ENCODE measurements at regions not wholly inside any gene's neighbourhood (a gene's known extent, or its start where the extent isn't known, plus 50 kb on each side); places are given as distances from the start of the nearest gene placed in this dataset.

DNA sequence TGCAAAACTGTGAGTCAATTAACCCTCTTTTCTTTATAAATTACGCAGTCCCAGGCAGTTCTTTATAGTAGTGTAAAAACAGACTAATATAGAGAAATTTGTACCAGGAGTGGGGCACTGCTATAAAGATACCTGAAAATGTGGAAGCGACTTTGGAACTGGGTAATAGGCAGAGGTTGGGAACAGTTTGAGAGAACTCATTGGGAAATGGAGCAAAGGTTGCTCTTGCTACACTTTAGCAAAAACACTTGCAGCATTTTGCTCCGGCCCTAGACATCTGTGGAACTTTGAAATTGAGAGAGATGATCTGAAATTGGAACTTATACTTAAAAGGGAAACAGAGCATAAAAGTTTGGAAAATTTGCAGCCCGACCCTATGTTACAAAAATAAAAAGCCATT, 810.9 kb downstream of the LTN1 start:
- no peak for DNase-seq (ENCODE audit: low read depth)

DNA sequence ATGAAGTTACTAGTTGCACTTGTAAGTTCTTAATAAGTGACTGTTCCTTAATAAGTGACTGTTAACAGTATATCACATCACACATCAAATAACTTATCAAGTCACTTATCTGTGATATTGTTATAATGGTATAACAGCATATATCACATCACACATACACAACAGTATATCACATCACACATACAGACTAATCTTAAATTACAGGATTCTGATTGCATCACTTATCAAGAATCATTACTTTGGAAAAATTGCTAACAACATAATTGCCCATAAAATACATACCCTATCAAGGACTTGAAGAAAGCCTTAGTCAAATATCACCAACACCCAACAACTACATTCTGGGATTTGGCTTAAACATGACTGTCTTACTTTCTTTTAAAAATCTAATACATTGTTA, 813.5 kb downstream of the LTN1 start:
- no peak for DNase-seq (ENCODE audit: low read depth)

DNA sequence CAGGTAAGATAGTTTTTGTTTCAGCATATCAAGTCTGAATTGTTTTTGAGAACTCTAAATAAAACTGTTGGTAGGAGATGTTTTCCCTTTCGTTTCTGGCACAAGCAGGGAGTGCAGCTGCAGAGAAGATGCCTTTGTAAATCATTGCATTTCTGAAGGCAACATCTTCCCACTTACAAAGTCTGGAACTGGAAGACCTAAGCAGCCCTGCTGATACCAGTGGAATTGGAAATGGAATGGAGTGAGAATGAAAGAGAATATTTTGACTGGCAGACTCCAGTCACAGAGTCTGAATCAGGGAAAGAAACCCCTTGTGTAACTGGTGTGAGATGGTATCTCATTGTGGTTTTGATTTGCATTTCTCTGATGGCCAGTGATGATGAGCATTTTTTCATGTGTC, 815.6 kb downstream of the LTN1 start:
- peak; percentile 42 for DNase-seq (ENCODE audit: low read depth)

DNA sequence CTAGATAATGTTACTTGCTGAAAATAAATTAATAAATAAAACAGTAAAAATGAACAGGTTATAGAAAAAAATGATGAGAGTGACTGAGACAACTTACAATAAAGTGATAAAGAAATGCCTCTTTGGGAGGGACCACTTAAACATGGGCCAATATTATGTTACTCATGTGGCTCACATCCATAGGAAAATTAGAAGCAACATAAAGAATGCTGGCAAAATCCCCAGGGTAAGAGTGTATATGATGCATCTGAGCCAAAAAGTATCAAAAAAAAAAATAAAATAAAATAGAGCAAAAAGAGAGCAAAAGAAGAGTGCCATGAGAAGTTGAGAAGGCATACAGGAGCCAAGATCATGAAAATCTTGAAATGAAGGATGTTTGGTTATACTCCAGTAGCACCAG, 818.0 kb downstream of the LTN1 start:
- no peak for DNase-seq (ENCODE audit: low read depth)

DNA sequence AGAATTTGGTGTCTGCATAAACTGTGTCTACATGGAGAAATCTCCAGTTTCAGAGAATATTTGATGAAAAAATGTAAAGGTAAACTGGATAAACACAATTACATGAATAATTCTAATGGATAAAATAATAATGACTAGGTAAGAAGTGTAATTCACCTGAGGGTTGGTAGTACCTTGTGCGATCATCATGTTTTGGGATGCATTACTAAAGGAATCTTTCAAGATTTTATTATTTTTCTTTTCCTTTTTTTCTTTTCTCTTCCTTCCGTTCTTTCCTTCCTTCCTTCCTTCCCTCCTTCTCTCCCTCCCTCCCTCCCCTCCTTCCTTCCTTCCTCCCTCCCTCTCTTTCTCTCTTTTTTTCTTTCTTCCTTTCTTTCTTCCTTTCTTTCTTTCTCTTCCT, 818.7 kb downstream of the LTN1 start:
- DNase-seq (ENCODE audit: low read depth), result no peak

DNA sequence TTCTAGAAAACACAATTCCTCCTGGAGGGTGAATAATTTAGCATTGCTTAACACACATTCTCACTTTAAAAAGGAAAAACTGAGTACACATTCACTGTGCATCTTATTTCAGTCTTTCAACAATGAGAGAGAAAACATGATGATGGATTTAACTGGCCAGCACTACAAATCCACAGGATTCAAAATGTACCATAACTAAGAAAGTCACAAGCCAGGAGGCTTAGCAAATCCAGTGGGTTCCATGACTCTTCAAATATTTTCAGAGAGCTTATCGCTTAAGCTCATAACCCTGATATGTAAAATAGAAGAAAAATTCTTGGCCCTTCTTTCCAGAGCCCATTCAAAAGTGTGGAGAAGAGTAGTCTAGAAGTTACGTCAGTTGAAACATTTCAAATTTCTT, 820.3 kb downstream of the LTN1 start:
- DNase-seq (ENCODE audit: low read depth), result no peak

DNA sequence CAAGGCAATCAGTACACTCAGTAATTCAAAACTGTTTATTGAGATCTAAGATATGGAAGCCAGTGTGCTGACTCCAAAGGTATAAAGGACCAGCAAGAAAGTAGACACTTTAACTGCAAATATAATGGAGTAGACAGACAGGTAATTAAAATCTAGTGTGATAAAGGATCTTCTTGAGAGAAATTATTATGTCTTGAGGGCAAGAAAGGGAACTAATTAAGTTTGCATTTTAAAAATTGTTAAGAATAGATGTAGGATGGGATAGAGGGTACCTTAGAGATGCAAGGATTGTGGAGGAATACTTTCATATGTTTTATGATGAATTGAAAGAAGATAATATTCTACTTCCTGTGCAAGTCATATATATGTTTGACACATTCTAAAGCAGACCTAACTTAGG, 825.3 kb downstream of the LTN1 start:
- DNase-seq (ENCODE audit: low read depth), result no peak

DNA sequence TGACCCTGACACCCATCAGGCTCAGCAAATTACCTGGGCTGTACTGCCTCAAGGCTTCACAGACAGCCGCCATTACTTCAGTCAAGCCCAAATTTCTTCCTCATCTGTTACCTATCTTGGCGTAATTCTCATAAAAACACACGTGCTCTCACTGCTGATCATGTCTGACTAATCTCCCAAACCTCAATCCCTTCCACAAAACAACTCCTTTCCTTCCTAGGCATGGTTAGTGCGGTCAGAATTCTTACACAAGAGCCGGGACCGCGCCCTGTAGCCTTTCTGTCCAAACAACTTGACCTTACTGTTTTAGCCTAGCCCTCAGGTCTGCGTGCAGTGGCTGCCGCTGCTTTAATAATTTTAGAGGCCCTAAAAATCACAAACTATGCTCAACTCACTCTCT, 828.2 kb downstream of the LTN1 start:
- DNase-seq (ENCODE audit: low read depth), result peak; percentile 45

DNA sequence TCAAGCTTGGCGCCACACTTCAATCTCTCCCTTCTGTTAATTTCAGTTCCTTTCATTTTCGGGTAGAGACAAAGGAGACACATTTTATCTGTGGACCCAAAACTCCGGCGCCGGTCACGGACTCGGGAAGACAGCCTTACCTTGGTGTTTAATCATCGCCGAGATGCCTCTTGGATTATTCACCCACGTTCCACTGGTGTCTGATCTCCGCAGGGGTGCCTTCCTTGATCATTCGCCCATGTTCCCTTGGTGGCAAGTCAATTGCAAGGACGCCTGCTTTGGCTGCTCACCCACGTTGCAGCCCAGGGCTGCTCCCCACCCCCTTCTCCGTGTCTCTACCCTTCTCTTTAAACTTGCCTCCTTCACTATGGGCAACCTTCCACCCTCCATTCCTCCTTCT, 830.6 kb downstream of the LTN1 start:
- peak; percentile 35 for DNase-seq (ENCODE audit: low read depth)

DNA sequence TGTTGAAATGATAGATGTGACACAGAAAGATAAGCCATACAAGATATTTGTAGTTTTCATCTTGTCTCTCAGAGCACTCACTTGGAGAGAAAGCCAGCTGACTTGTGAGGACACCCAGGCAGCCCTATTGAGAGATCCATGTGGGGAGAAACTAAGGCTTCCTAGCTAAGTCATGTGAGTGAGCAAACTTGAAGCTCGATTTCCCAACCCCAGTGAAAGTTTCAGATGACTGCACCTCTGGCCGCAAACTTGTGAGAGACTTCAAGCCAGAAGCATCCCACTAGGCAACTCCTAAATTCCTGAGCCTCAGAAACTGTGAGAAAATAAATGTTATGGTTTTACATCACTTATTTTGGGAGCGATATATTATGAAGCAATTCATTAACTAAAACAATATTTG, 832.3 kb downstream of the LTN1 start:
- DNase-seq (ENCODE audit: low read depth), result no peak

DNA sequence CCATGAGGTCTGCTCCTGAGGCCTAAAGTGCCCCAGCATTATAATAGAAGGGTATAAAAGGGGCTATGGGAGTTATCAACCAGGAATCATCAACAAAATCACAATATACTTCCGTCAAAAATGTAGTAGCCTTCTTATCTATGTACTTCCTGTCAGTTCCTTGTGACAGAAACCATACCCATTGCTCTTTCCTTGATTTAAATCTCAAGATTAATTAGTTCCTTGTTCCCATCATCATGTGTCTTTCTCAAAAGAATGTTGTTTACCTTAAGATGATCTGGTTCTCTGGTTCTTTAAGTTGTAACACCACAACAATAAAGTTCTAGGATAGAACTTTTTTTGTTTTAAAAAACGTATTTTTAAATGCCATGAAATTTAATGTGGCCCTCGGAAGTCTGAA, 833.3 kb downstream of the LTN1 start:
- DNase-seq (ENCODE audit: low read depth), result no peak

DNA sequence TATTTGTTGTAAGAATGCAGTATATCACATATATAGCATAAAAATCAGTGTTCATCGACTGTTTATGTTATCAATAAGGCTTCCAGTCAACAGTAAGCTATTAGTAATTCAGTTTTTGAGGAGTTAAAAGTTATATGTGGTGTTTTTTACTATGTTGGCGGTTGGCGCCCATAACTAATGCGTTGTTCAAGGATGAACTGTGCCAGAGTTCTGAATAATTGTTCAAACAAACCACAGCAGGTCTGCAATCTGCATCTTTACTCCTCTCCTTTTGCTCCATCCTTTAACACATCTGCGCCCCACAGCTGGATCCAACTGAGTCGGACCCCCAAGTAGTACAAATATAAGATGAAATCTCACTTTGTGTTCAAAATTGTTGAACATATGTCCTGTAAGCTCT, 836.1 kb downstream of the LTN1 start:
- DNase-seq (ENCODE audit: low read depth), result no peak

DNA sequence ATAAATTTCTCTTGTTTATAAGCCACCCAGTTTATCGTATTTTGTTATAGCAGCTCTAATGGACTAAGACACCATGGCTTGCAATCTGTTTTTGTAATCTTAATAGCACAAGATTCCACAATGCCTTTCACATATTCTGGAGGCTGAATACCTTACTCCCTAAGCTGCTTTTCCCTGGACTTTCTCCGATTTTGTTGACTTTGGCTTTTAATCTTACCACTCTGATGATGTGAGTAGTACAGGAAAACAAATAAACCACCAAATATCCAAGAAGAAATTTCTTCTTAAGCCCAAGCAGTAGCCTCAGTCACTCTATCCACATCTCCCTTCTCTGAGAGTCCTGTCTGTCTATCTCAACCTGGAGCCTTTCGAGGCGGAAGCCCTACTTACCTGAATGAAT, 838.6 kb downstream of the LTN1 start:
- no peak for DNase-seq (ENCODE audit: low read depth)

DNA sequence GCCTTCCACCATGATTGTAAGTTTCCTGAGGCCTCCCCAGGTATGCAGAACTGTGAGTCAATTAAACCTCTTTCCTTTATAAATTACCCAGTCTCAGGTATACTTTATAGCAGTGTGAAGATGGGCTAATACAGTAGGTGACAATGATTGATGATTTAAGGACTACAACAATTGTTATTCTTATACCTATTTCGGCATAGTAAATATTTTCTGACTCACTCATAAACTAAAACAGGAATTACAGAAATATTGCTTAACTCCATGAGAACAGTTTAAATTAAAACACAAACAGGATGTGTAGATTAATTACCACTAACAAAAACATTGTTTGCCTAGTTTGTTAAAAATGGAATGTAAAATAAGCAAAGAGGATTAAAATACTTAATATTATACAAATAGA, 839.9 kb downstream of the LTN1 start:
- no peak for DNase-seq (ENCODE audit: low read depth)

DNA sequence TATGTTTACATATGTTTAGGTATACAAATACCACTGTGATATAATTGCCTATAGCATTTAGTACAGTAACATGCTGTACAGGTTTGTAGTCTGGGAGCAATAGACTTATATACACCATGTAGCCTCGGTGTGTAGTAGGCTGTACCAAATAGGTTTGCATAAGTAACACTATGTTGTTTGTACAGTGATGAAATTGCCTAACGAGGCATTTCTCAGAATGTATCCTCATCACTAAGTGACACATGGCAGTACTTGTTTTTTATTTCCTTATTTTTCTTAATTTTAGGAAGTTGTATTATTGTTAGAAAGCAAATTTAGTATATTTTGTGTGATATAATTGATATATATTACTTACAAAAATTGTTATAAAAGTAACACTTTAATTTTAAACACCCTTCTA, 840.9 kb downstream of the LTN1 start:
- no peak for DNase-seq (ENCODE audit: low read depth)

DNA sequence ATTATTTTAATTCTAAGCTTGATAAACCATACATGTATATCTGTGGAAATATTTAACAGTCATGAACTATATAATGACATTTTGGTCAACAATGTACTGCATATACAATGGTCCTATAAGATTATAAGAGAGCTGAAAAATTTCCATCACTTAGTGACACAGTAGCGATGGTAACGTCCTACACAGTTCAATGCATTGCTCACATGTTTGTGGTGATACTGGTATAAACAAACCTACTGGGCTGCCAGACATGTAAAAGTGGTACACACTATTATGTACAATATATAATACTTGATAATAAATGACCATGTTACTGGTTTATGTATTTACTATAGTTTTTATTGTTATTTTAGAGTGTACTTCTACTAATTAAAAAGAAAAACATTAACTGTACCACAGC, 841.9 kb downstream of the LTN1 start:
- peak; percentile 45 for DNase-seq (ENCODE audit: low read depth)

DNA sequence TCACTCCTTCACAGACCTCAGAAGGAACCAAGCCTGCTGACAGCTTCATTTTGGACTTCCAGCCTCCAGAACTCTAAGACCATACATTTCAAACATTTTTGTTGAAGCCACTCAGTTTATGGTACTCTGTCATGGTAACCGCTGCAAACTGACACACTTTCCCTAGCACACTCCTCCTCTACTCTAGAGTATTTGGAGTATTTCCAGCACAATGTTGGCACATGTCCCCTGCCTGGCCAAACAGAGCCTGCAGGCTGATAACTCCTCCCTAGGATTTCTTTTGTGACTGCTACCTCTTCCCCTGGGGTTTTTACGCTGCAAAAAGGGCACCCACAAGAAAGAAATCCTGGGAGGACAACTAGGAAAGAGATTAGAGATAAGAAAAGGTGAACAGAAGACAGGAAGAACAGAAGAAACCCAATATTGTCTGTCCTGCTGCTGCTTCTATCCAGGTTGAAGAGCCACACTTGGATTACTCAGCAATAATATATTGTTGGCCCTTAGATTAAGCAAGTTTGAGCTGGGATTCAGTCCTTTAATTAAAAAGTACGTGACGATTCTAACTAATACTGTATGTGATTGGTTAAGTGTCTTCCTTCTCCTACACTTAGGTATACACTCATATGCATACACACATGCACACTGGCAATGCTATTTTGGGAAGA, 844.1 kb downstream of the LTN1 start:
- DNase-seq (ENCODE audit: low read depth), result peak; percentile 78

DNA sequence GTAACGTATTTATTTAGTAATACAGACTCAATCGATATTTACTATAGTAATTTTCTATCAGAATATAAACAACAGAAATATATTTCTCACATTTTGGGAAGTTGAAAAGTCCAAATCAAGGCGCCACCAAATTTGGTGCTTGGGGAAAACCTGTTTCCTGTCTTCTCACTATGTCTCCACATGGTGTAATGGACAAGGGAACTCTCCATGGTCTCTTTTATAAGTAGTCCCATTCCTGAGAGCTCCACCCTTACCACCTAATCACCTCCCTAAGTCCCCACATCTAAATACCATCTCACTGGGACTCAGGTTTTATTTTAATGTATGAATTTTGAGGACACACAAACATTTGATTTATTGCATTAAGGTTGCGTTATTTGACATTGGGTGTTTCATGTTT, 848.0 kb downstream of the LTN1 start:
- no peak for DNase-seq (ENCODE audit: low read depth)

DNA sequence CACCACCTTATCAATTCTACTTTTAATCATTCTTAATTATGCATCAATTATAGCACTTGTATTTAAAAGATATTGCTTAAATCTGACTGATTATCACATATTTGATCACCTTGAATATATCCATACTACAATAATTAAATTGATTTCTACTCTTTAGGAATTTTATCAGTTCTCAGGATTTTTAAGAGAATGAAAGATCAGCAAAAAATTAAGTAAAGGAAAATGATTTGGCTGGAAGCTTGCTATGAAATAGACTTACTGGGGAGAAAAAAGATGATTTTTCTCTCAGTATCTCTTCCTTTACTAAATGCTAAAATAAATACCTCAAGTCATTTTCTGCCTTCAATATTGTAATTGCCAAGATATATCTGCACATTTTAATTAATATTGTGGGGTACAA, 848.6 kb downstream of the LTN1 start:
- DNase-seq (ENCODE audit: low read depth), result no peak

DNA sequence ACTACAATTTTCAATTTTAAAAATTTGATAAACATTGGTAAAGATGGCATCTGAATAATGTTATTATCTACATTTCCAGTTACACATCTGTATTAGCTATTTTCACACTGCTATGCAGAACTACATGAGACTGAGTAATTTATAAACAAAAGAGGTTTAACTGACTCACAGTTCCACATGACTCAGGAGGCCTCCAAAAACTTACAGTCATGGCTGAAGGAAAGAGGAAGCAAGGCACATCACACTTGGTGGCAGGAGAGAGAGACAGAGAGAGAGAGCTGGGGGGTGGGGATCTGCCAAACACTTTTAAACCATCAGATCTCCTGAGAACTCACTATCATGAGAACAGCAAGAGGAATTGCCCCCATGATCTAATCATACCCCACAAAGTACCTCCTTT, 850.0 kb downstream of the LTN1 start:
- DNase-seq (ENCODE audit: low read depth), result peak; percentile 81

DNA sequence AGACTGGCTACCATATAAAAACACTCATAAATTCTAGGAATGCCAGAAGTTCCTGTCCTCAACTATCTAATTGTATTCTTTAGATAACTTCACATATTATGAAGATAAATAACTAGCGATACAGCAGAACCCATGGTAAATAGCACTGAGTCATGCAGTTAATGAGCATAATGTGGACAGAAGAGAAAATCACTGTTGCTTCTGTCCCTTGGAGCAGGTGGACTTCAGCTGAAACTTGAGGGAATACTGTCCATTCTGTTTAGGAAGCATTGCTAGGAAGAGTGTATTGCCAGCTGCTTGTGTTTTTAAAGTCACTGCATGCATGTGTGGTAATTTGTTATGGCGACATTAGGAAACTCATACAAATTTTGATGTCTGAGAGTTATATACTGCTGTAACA, 854.4 kb downstream of the LTN1 start:
- DNase-seq (ENCODE audit: low read depth), result peak; percentile 79

DNA sequence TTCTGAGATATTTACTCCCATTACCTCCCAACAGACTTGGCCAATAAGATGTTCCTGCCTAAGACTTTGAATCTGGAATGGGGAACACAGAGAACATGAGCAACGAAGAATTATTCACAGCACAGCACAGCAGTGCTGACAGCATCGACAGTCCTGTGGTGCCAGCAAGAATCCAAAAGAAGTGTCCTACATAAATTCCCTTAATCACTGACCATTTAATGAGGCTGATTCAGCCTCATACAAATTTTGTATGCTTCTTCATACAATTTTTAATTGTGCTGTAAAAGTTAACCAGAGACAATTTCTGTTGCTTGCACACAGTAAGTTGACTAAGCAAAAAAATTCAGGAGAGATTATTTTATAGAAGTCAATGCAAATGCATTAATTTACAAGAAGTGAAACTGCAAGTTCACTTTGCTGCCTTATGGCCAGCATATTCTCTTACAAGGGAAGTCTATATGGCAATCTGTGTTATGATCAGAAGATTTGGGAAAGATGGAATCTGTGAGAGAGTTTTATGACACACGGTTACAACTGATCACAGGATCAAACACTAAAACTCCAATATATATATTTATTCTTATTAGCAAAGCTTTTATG, 855.9 kb downstream of the LTN1 start:
- peak; percentile 79 for DNase-seq (ENCODE audit: low read depth)

DNA sequence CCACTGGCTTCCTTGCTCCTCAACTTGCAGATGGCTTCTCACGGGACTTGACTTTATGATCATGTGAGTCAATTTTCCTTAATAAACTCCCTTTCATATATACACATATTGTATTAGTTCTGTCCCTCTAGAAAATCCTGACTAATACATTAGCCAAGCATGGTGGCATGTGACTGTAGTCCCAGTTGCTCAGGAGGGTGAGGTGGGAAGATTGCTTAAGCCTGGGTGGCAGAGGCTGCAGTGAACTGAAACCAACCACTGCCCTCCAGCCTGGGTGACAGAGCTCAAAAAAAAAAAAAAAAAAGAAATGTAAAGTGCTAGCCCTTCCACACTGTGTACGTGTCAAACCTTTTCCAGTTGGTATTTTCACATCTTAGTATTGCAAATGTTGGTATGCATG, 857.0 kb downstream of the LTN1 start:
- peak; percentile 54 for DNase-seq (ENCODE audit: low read depth)

DNA sequence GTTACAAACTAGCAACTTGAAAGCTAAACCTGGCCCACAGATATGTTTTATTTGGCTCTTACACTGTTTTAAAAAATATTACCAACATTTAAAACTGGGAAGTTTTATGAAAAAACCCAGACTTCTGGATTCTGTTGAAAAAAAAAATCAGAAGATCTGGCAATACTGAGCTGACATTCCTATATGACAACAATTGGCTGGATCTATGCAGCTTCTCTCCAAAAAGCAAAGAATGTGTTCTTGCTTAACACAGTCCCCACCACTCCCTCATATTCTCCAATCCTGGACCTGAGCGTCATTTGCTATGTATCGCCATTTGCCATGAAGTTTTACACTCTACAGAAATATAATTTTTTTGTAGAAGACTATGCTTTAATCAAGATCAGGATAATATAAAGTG, 859.6 kb downstream of the LTN1 start:
- no peak for DNase-seq (ENCODE audit: low read depth)
